ENCODE measurements at regions not wholly inside any gene's neighbourhood (a gene's known extent, or its start where the extent isn't known, plus 50 kb on each side); places are given as distances from the start of the nearest gene placed in this dataset.

DNA sequence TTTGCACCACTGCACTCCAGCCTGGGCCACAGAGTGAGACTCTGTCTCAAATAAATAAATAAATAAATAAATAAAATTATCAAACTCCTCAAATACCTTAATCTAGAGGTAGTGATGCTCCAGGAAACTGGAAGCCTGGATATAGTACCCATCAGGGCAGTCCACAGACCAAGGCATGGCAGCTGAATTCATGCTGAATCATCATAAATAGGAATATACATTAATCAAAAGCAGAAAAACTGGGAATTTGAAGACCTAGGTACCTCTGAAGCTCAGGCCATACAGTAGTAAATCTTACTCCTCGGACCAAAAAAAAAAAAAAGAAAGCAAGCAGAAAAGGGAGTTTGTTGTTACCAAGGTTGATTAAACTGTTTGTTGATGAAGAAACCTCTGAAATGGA lies 184.2 kb upstream of the CHODL start:
- Histone ChIP-seq H3K9me3 (ENCODE audit: insufficient read depth in 2 of 2, low read depth in 1 of 2, low read length in 1 of 2) (no peaks in the 10 kb centered on the region), H3K4me2 (ENCODE audit: insufficient read depth in 1 of 2, low read depth in 2 of 2, low read length in 2 of 2) (no peak overlapping the region), H3K79me2 (ENCODE audit: control insufficient read depth in 1 of 2, insufficient read depth in 2 of 2, low read length in 2 of 2) (no peaks in the 10 kb centered on the region), H3K36me3 (ENCODE audit: control insufficient read depth in 2 of 4, insufficient read depth in 4 of 4, low read length in 3 of 4) (no peaks in the 10 kb centered on the region), H2BK12ac (ENCODE audit: low read depth, low read length) (no peak overlapping the region), H2BK5ac (ENCODE audit: low read depth, low read length) (no peak overlapping the region), H3K4me1 (replicated peaks in 1 of 4; ENCODE audit: control insufficient read depth in 3 of 4, insufficient read depth in 4 of 4, low read length in 3 of 4) (peaks cover 0 to 4% (median 0%) of the 10 kb centered on the region in 4 experiments; a peak in 1 of 7 replicates), H3K18ac (ENCODE audit: extremely low read depth, low read length) (no peak overlapping the region), H3K4ac (replicated peaks; ENCODE audit: insufficient read length, low read depth, low read length) (no peak overlapping the region), H2AK5ac (ENCODE audit: low read depth, low read length) (no peak overlapping the region), H2BK15ac (ENCODE audit: low read length) (no peak overlapping the region), H3K56ac (replicated peaks; ENCODE audit: insufficient read length, low read depth, low read length) (no peak overlapping the region), H3K14ac (ENCODE audit: insufficient read length) (no peak overlapping the region), H3K23me2 (ENCODE audit: low read depth, low read length) (no peaks in the 10 kb centered on the region), H2BK20ac (ENCODE audit: low read length) (no peak overlapping the region), H4K91ac (replicated peaks; ENCODE audit: insufficient read length, low read length) (no peak overlapping the region), H2AFZ (ENCODE audit: low read length) (no peak overlapping the region; the same call in 1 of the 2 replicates), H4K5ac (ENCODE audit: insufficient read length, low read depth, low read length) (no peak overlapping the region), H3K4me3 (ENCODE audit: extremely low read depth in 1 of 4, insufficient read depth in 2 of 4, low read depth in 3 of 4, low read length in 4 of 4) (no peak overlapping the region), H4K8ac (ENCODE audit: extremely low read depth, insufficient read depth, low read length) (no peak overlapping the region), H3K27ac (ENCODE audit: low read depth, low read length) (no peak overlapping the region), H2BK120ac (replicated peaks; ENCODE audit: low read depth, low read length) (no peak overlapping the region), H3K23ac (ENCODE audit: insufficient read length) (no peak overlapping the region), H4K20me1 (replicated peaks in 1 of 2; ENCODE audit: control insufficient read depth in 1 of 2, insufficient read depth in 2 of 2, low read length in 2 of 2) (no peaks in the 10 kb centered on the region), H3K9ac (replicated peaks in 1 of 4; ENCODE audit: extremely low read depth in 1 of 4, low read depth in 3 of 4, low read length in 3 of 4) (no peak overlapping the region), H3K79me1 (ENCODE audit: low read depth, low read length) (no peaks in the 10 kb centered on the region), H3K27me3 (replicated peaks in 1 of 4; ENCODE audit: control insufficient read depth in 3 of 4, extremely low read depth in 1 of 4, insufficient read depth in 3 of 4, low read length in 3 of 4) (no peaks in the 10 kb centered on the region)
- FAIRE-seq = no peak
- TF ChIP-seq MAFK (IDR thresholded peaks at IDR 0.05; ENCODE audit: low read depth, low read length) (peak; percentile 48; the same call in 1 of the 2 replicates), RBBP5 (IDR thresholded peaks at IDR 0.05; ENCODE audit: borderline replicate concordance, low read depth, low read length) (no peak)
- 100% methylated on average over 1 of the region's 1 CpG; no CpG with 5 or more reads in 1 of the 2 experiments for WGBS, 2 experiments (ENCODE audit: extremely low coverage in 1 of 2, insufficient coverage in 1 of 2, insufficient read length in 1 of 2, insufficient replicate concordance in 2 of 2, low coverage in 1 of 2, low lambda C conversion rate in 2 of 2, missing lambda C conversion rate in 1 of 2)
- POLR2A ChIA-PET (ENCODE audit: partially characterized antibody) = no interaction called here
- CTCF ChIA-PET (ENCODE audit: partially characterized antibody) = no interaction called here
- no peak for DNase-seq (ENCODE audit: low read depth in 1 of 2, low spot score in 2 of 2)
